K562 (cell line): ENCODE measurements at regions not wholly inside any gene's neighbourhood (a gene's known extent, or its start where the extent isn't known, plus 50 kb on each side); places are given as distances from the start of the nearest gene placed in this dataset.

Experiments used
- BRD9 ChIP-seq: fragments of 450-650 bp; IDR thresholded peaks from 2 replicates; pipeline ENCODE4 v1.6.1; 2018; ENCODE audit warnings: low read depth; ENCODE audit not compliant: partially characterized antibody
- CBFA2T2 ChIP-seq: fragments of 450-650 bp; conservative IDR thresholded peaks from 2 replicates; pipeline ENCODE4 v1.6.1; 2017; ENCODE audit warnings: mild to moderate bottlenecking
- CREBBP ChIP-seq: IDR thresholded peaks from one replicate; pipeline ENCODE4 v1.6.1; 2012; ENCODE audit warnings: low read depth, mild to moderate bottlenecking, control low read depth, inconsistent platforms, low read length
- E2F6 ChIP-seq, 2 experiments: IDR thresholded peaks; 2 replicates each; pipeline ENCODE4 v1.6.1; 2011; ENCODE audit warnings: borderline replicate concordance in 1 of 2, control low read depth in 1 of 2, low read depth in 1 of 2, low read length in 1 of 2, mild to moderate bottlenecking in 1 of 2, mixed read lengths in 1 of 2, moderate library complexity in 1 of 2; ENCODE audit not compliant: insufficient read depth in 1 of 2, insufficient read length in 1 of 2, poor library complexity in 1 of 2, severe bottlenecking in 1 of 2; ENCODE audit errors: extremely low read depth in 1 of 2
- EP400 ChIP-seq: fragments of 450-650 bp; IDR thresholded peaks from 2 replicates; pipeline ENCODE4 v1.6.1; 2017; ENCODE audit warnings: antibody characterized with exemption, mild to moderate bottlenecking, moderate library complexity
- NR2F6 ChIP-seq: fragments of 450-650 bp; formaldehyde crosslinking; IDR thresholded peaks from 2 replicates; pipeline ENCODE4 v1.4.0; 2020; ENCODE audit warnings: mild to moderate bottlenecking
- SFPQ ChIP-seq: fragments of 200-400 bp; formaldehyde crosslinking; IDR thresholded peaks from 2 replicates; pipeline ENCODE4 v1.6.1; 2017; ENCODE audit warnings: mild to moderate bottlenecking, low read depth, low read length, moderate library complexity
- ZZZ3 ChIP-seq: fragments of 450-650 bp; IDR thresholded peaks from 2 replicates; pipeline ENCODE4 v1.6.1; 2016; ENCODE audit warnings: antibody characterized with exemption, mild to moderate bottlenecking, moderate library complexity
- TF ChIP-seq, protein P1 (sequence below): sonication (generic); formaldehyde crosslinking; IDR thresholded peaks from 2 replicates; pipeline ENCODE4 v1.8.1; 2023; ENCODE audit warnings: mild to moderate bottlenecking, missing genetic modification reagents

- TF ChIP-seq SFPQ (no peak), NR2F6 (CRISPR knock-in tag) (no peak), CBFA2T2 (no peak), BRD9 (no peak), CREBBP (no peak), E2F6 (IDR thresholded peaks at IDR 0.05; ENCODE audit: borderline replicate concordance in 1 of 2, extremely low read depth in 1 of 2, insufficient read depth in 1 of 2, insufficient read length in 1 of 2, low read depth in 1 of 2, low read length in 1 of 2, poor library complexity in 1 of 2, severe bottlenecking in 1 of 2) (no peak), EP400 (no peak), ZZZ3 (no peak)
- TF ChIP-seq, protein P1, sequence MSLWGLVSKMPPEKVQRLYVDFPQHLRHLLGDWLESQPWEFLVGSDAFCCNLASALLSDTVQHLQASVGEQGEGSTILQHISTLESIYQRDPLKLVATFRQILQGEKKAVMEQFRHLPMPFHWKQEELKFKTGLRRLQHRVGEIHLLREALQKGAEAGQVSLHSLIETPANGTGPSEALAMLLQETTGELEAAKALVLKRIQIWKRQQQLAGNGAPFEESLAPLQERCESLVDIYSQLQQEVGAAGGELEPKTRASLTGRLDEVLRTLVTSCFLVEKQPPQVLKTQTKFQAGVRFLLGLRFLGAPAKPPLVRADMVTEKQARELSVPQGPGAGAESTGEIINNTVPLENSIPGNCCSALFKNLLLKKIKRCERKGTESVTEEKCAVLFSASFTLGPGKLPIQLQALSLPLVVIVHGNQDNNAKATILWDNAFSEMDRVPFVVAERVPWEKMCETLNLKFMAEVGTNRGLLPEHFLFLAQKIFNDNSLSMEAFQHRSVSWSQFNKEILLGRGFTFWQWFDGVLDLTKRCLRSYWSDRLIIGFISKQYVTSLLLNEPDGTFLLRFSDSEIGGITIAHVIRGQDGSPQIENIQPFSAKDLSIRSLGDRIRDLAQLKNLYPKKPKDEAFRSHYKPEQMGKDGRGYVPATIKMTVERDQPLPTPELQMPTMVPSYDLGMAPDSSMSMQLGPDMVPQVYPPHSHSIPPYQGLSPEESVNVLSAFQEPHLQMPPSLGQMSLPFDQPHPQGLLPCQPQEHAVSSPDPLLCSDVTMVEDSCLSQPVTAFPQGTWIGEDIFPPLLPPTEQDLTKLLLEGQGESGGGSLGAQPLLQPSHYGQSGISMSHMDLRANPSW (CRISPR knock-in tag) = no peak
Observed at GRCh38 chr7:46551603-46552002, 630.5 kb upstream of the IGFBP3 start (continued).
